Mucosa of descending colon (tissue), 3 donors: ENCODE measurements at regions not wholly inside any gene's neighbourhood (a gene's known extent, or its start where the extent isn't known, plus 50 kb on each side); places are given as distances from the start of the nearest gene placed in this dataset.
A peak's percentile ranks its signal among the peaks of the same experiment; 100 is the strongest.
"Not testable (repeated sequence)": the region's sequence is repeated elsewhere in the genome, so short reads cannot be mapped to it uniquely, and the experiment has no call there.

Experiments used
- ATAC-seq: fragments of 200-7000 bp; cut with Tn5 transposase; one replicate; pipeline ENCODE4 v1.9.1; 2020; ENCODE audit warnings: mild to moderate bottlenecking, moderate library complexity
- DNase-seq, 3 donors: peaks; one replicate each; pipeline ENCODE4 v3.0.0-alpha.2; 2020
- H3K36me3 ChIP-seq: fragments of 200-600 bp; one replicate; pipeline ENCODE4 v1.8.0; 2021; ENCODE audit warnings: low read depth, mild to moderate bottlenecking
- H3K4me1 ChIP-seq: fragments of 200-600 bp; one replicate; pipeline ENCODE4 v1.8.0; 2021; ENCODE audit warnings: low read depth, mild to moderate bottlenecking
- H3K4me3 ChIP-seq: fragments of 200-600 bp; one replicate; pipeline ENCODE4 v1.8.0; 2021; ENCODE audit warnings: mild to moderate bottlenecking
- H3K9me3 ChIP-seq: fragments of 200-600 bp; one replicate; pipeline ENCODE4 v1.8.0; 2021; ENCODE audit warnings: mild to moderate bottlenecking
- intact Hi-C, 2 donors: fragments of 100-400 bp; cut with DNase I in 1 of 2; cut with micrococcal nuclease in 1 of 2; formaldehyde crosslinking; loops; one replicate each; pipeline versions ENCODE4 v1.11.0 to v1.11.1; 2022; cut with DNase I, micrococcal nuclease
- TF ChIP-seq, protein P1 (sequence below): fragments of 200-600 bp; IDR thresholded peaks from one replicate; pipeline ENCODE4 v1.8.0; 2022; ENCODE audit warnings: antibody characterized with exemption, mild to moderate bottlenecking
- donor health status: DM: no; HTN: no; CAD: no; lungs with moderate emphysema.
- donor health status: DM: no; HTN: no; CAD: no.
- donor health status: DM: no; HTN: yes; CAD: no.

GRCh38 chr2:83364264-83364663 lies 1094.8 kb downstream of the SUCLG1 start:
- Histone ChIP-seq H3K36me3 (no peaks in the 10 kb centered on the region), H3K4me1 (no peaks in the 10 kb centered on the region), H3K9me3 (no peaks in the 10 kb centered on the region), H3K4me3 (no peak overlapping the region)
- TF ChIP-seq, protein P1, sequence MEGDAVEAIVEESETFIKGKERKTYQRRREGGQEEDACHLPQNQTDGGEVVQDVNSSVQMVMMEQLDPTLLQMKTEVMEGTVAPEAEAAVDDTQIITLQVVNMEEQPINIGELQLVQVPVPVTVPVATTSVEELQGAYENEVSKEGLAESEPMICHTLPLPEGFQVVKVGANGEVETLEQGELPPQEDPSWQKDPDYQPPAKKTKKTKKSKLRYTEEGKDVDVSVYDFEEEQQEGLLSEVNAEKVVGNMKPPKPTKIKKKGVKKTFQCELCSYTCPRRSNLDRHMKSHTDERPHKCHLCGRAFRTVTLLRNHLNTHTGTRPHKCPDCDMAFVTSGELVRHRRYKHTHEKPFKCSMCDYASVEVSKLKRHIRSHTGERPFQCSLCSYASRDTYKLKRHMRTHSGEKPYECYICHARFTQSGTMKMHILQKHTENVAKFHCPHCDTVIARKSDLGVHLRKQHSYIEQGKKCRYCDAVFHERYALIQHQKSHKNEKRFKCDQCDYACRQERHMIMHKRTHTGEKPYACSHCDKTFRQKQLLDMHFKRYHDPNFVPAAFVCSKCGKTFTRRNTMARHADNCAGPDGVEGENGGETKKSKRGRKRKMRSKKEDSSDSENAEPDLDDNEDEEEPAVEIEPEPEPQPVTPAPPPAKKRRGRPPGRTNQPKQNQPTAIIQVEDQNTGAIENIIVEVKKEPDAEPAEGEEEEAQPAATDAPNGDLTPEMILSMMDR, result no peak
- no peak for ATAC-seq
- intact Hi-C loops, result no loop called here
- DNase-seq, result no peak

GRCh38 chr2:83363138-83363537 lies 1095.9 kb downstream of the SUCLG1 start:
- H3K9me3 ChIP-seq, H3K4me3 ChIP-seq: not testable (repeated sequence)

DNA sequence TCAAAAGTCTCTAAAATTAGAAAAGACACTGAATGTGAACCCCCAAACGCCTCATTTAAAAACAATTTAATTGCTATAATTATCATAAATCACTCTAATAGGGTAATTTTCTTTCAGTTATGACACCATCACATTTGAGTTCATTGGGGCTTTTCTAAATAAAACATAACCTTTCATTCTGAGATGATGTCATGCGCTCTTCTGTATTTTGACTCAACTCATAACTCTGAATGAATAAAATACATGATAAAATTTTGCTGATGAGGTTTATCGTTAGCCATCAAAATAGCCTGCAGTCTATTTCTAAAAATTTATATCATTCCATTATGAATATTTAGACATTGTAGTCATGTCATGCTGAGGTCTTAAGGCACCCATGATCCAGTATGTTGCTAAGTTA lies 1099.7 kb downstream of the SUCLG1 start:
- Histone ChIP-seq H3K4me1 (no peaks in the 10 kb centered on the region), H3K36me3 (no peaks in the 10 kb centered on the region), H3K4me3 (no peak overlapping the region), H3K9me3 (no peaks in the 10 kb centered on the region)
- TF ChIP-seq, protein P1, result no peak
- DNase-seq (no peak), ATAC-seq (no peak)
- intact Hi-C loops, result no loop called here

More at GRCh38 chr2:83363138-83363537, 1095.9 kb downstream of the SUCLG1 start:
- H3K4me1 ChIP-seq, intact Hi-C loops, ATAC-seq, DNase-seq, H3K36me3 ChIP-seq: not testable (repeated sequence)

DNA sequence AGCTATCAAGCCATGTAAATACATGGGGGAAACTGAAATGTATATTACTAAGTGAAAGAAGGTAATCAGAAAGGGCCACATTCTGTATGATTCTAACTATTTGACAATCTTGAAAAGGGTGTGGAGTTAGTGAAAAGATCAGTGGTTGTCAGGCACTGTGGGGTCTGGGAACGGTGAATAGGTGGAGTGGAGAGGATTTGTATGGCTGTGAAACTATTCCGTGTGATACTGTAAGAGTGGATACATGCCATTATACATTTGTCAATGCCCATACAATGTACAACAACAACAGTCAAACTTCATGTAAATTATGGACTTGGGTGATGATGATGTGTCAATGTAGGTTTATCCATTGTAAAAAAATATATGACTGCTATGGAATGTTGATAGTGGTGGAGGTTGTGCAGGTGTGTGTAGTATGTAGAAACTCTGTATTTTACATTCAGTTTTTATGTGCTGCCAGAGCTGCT lies 1116.2 kb downstream of the SUCLG1 start:
- DNase-seq (no peak), ATAC-seq (peak; percentile 48)
- intact Hi-C loops, result no loop called here
- no peaks in the 10 kb centered on the region for H3K36me3 ChIP-seq
- H3K4me3 ChIP-seq, result no peak overlapping the region
- H3K9me3 ChIP-seq, result no peaks in the 10 kb centered on the region
- TF ChIP-seq, protein P1, result no peak
- no peaks in the 10 kb centered on the region for H3K4me1 ChIP-seq

DNA sequence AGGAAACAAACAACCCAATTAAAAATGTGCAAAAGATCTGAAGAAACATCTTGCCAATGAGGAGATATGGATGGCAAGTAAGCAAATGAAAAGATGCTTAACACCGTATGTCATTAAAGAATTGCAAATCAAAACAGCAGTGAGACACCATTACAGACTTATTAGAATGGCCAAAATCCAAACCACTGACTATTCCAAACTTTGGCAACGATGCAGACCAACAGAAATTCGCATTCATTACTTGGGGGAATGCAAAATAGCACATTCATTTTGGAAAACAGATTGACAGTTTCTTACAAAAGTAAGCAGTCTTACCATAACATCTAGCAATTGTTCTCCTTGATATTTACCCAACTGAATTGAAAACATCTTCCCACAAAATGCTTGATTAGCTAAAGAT lies 1118.7 kb downstream of the SUCLG1 start:
- intact Hi-C loops, result no loop called here
- ATAC-seq (no peak), DNase-seq (no peak)
- TF ChIP-seq, protein P1, result no peak
- Histone ChIP-seq H3K4me3 (no peak overlapping the region), H3K36me3 (no peaks in the 10 kb centered on the region), H3K4me1 (no peaks in the 10 kb centered on the region), H3K9me3 (no peaks in the 10 kb centered on the region)

- H3K4me1 ChIP-seq, H3K4me3 ChIP-seq, H3K9me3 ChIP-seq, ATAC-seq, intact Hi-C loops, DNase-seq, H3K36me3 ChIP-seq: not testable (repeated sequence)
These were observed 1119.1 kb downstream of the SUCLG1 start for GRCh38 chr2:83339942-83340341.

DNA sequence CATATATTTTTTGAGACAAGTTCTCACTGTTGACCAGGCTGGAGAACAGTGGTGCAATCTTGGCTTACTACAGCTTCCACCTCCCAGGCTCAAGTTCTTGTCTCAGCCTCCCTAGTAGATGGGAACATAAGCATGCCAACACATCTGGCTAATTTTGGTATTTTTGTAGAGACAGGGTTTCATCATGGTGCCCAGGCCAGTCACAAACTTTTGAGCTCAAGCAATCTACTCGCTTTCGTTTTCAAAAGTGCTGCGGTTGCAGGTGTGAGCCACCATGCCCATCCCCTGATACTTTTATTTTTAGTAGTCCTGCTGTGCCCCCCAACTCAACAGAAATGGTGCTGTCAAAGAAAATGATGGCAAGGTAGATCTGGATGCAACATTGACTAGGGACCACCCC lies 1127.3 kb downstream of the SUCLG1 start:
- TF ChIP-seq, protein P1, result no peak
- intact Hi-C loops, result no loop called here
- no peaks in the 10 kb centered on the region for H3K36me3 ChIP-seq

More for the DNA sequence above, 1127.3 kb downstream of the SUCLG1 start:
- Histone ChIP-seq H3K4me3 (no peak overlapping the region), H3K9me3 (no peaks in the 10 kb centered on the region), H3K4me1 (no peaks in the 10 kb centered on the region)
- DNase-seq (no peak), ATAC-seq (no peak)
